ENCODE measurements at regions not wholly inside any gene's neighbourhood (a gene's known extent, or its start where the extent isn't known, plus 50 kb on each side); places are given as distances from the start of the nearest gene placed in this dataset.
"Not testable (repeated sequence)": the region's sequence is repeated elsewhere in the genome, so short reads cannot be mapped to it uniquely, and the experiment has no call there.

DNA sequence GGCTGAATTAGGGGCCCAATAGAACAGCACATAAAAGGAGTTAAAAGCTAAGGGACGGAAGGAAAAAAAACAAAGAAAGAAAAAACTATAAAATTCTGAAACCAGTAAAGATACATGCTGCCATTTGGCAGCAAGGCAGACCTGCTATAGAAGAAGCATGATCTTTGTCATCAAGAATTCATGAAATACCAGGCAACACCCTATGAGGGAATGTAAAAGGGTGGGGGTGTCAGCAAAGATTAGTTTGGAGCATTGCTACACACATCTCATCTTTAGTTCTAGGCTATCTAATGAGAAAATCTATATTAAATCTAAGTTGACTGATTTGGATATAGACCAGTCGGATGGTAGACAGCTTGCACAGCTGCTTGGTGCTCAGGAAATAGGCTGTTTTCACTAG is 66.4 kb upstream of the LRRC37A2 start:
- H3K36me3 ChIP-seq (replicated peaks in 1 of 2; ENCODE audit: control extremely low read depth in 1 of 2, control insufficient read depth in 1 of 2, extremely low read depth in 1 of 2, insufficient read depth in 2 of 2, low read length in 1 of 2); H4K20me1 ChIP-seq (ENCODE audit: control insufficient read depth, insufficient read depth, low read length, poor library complexity, severe bottlenecking); H3K27me3 Mint-ChIP-seq; H3K9me3 ChIP-seq (ENCODE audit: control extremely low read depth in 1 of 3, control insufficient read depth in 2 of 3, insufficient read depth in 1 of 3, low read length in 2 of 3); CTCF ChIA-PET; H3K4me1 ChIP-seq (ENCODE audit: control insufficient read depth in 2 of 2, insufficient read depth in 2 of 2, low read length in 2 of 2); DNase-seq; H3K4me3 ChIP-seq (ENCODE audit: control extremely low read depth in 1 of 5, extremely low read depth in 1 of 5, insufficient read depth in 1 of 5, low read depth in 2 of 5, low read length in 4 of 5); H3K4me3 Mint-ChIP-seq; H3K79me2 ChIP-seq (ENCODE audit: control insufficient read depth, insufficient read depth, low read length); H3K27ac ChIP-seq (ENCODE audit: low read length in 2 of 2); POLR2A ChIA-PET; ATAC-seq (ENCODE audit: low read depth); H3K4me1 Mint-ChIP-seq; intact Hi-C loops (cut with micrococcal nuclease); H3K9me3 Mint-ChIP-seq (ENCODE audit: insufficient read depth); H3K27me3 ChIP-seq (replicated peaks in 1 of 4; ENCODE audit: control extremely low read depth in 1 of 4, control insufficient read depth in 3 of 4, insufficient read depth in 4 of 4, low read length in 3 of 4); H3K9ac ChIP-seq (ENCODE audit: low read length); H3K27ac Mint-ChIP-seq; H3K4me2 ChIP-seq (replicated peaks; ENCODE audit: low read depth, low read length, poor library complexity, severe bottlenecking); H2AFZ ChIP-seq (ENCODE audit: insufficient read depth, low read depth, low read length, poor library complexity, severe bottlenecking): not testable (repeated sequence)
- WGBS (ENCODE audit: insufficient coverage), result no CpG with 5 or more reads among the region's 2 CpGs

DNA sequence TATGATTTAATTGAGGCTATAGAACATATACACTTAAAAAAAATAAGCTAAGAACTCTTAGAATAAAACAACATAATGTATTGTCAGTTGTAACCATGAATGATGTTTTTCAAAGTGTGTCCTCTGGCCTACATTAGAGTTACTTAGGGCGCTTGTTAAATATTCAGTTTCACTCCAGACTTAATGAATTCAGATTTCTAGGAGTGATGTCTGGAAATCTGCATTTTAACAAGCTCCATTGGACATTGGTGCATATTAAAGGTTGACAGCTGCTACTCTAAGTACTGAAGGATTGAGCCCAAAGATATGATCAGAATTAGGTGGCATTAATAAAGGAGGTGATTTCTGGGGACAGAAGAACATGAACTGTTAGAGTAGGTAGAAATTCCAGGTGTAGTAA is 66.9 kb upstream of the LRRC37A2 start:
- H3K9me3 Mint-ChIP-seq (ENCODE audit: insufficient read depth); intact Hi-C loops (cut with micrococcal nuclease); H3K36me3 ChIP-seq (replicated peaks in 1 of 2; ENCODE audit: control extremely low read depth in 1 of 2, control insufficient read depth in 1 of 2, extremely low read depth in 1 of 2, insufficient read depth in 2 of 2, low read length in 1 of 2); H3K27ac Mint-ChIP-seq; CTCF ChIA-PET; H3K79me2 ChIP-seq (ENCODE audit: control insufficient read depth, insufficient read depth, low read length); H4K20me1 ChIP-seq (ENCODE audit: control insufficient read depth, insufficient read depth, low read length, poor library complexity, severe bottlenecking); DNase-seq; POLR2A ChIA-PET; H3K4me2 ChIP-seq (replicated peaks; ENCODE audit: low read depth, low read length, poor library complexity, severe bottlenecking); H3K27ac ChIP-seq (ENCODE audit: low read length in 2 of 2); H3K4me3 Mint-ChIP-seq; H3K27me3 Mint-ChIP-seq; ATAC-seq (ENCODE audit: low read depth); H3K27me3 ChIP-seq (replicated peaks in 1 of 4; ENCODE audit: control extremely low read depth in 1 of 4, control insufficient read depth in 3 of 4, insufficient read depth in 4 of 4, low read length in 3 of 4); H2AFZ ChIP-seq (ENCODE audit: insufficient read depth, low read depth, low read length, poor library complexity, severe bottlenecking); H3K9me3 ChIP-seq (ENCODE audit: control extremely low read depth in 1 of 3, control insufficient read depth in 2 of 3, insufficient read depth in 1 of 3, low read length in 2 of 3); H3K4me1 ChIP-seq (ENCODE audit: control insufficient read depth in 2 of 2, insufficient read depth in 2 of 2, low read length in 2 of 2); H3K4me1 Mint-ChIP-seq; H3K9ac ChIP-seq (ENCODE audit: low read length); H3K4me3 ChIP-seq (ENCODE audit: control extremely low read depth in 1 of 5, extremely low read depth in 1 of 5, insufficient read depth in 1 of 5, low read depth in 2 of 5, low read length in 4 of 5): not testable (repeated sequence)
- no CpG with 5 or more reads among the region's 1 CpG for WGBS (ENCODE audit: insufficient coverage)

DNA sequence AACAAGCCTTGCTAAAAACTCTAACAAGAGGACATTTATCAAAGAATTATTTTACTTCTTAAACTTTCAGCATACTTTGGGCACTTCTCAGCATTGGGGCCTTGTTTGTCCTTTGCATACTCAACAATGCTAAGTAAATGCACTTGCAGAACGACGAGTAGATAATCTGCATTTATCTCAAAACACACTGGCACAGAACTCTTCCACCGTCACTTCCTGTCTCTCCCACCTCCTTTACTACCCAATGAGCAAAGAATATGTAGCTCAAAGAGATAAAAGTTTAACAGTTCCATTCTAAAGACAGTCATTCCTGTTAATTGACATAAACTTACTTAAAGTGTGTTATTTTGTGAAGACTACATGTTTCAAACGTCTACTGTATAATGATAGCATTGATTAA is 70.1 kb upstream of the LRRC37A2 start:
- H3K4me2 ChIP-seq (replicated peaks; ENCODE audit: low read depth, low read length, poor library complexity, severe bottlenecking); H3K9ac ChIP-seq (ENCODE audit: low read length); DNase-seq; H3K27me3 ChIP-seq (replicated peaks in 1 of 4; ENCODE audit: control extremely low read depth in 1 of 4, control insufficient read depth in 3 of 4, insufficient read depth in 4 of 4, low read length in 3 of 4); H3K4me1 Mint-ChIP-seq; H3K9me3 ChIP-seq (ENCODE audit: control extremely low read depth in 1 of 3, control insufficient read depth in 2 of 3, insufficient read depth in 1 of 3, low read length in 2 of 3); H3K36me3 ChIP-seq (replicated peaks in 1 of 2; ENCODE audit: control extremely low read depth in 1 of 2, control insufficient read depth in 1 of 2, extremely low read depth in 1 of 2, insufficient read depth in 2 of 2, low read length in 1 of 2); H3K27ac ChIP-seq (ENCODE audit: low read length in 2 of 2); H4K20me1 ChIP-seq (ENCODE audit: control insufficient read depth, insufficient read depth, low read length, poor library complexity, severe bottlenecking); H3K79me2 ChIP-seq (ENCODE audit: control insufficient read depth, insufficient read depth, low read length); intact Hi-C loops (cut with micrococcal nuclease); H3K4me3 ChIP-seq (ENCODE audit: control extremely low read depth in 1 of 5, extremely low read depth in 1 of 5, insufficient read depth in 1 of 5, low read depth in 2 of 5, low read length in 4 of 5); H3K4me1 ChIP-seq (ENCODE audit: control insufficient read depth in 2 of 2, insufficient read depth in 2 of 2, low read length in 2 of 2); POLR2A ChIA-PET; H3K27ac Mint-ChIP-seq; H2AFZ ChIP-seq (ENCODE audit: insufficient read depth, low read depth, low read length, poor library complexity, severe bottlenecking); CTCF ChIA-PET; H3K4me3 Mint-ChIP-seq; H3K9me3 Mint-ChIP-seq (ENCODE audit: insufficient read depth); H3K27me3 Mint-ChIP-seq; ATAC-seq (ENCODE audit: low read depth): not testable (repeated sequence)
- no CpG with 5 or more reads among the region's 4 CpGs for WGBS (ENCODE audit: insufficient coverage)

DNA sequence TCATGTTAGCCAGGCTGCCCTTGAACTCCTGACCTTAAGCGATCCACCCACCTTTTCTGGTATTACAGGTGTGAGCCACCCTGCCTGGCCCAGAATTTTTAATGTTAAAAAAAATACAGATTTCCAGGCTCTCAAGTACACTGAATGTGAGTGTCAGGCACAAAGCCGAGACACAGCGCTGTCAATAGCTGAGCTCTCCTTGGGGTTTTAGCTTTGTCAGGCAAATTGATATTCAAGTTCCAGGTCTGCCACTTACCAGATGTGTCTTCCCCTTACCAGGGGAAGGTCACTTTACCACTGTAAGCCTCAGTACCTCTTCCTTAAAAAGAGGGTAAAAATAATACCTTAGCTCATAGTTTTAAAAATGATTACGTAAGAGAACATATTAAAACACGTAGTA is 71.6 kb upstream of the LRRC37A2 start:
- H3K9ac ChIP-seq (ENCODE audit: low read length); H3K27me3 Mint-ChIP-seq; H3K27ac Mint-ChIP-seq; H3K9me3 ChIP-seq (ENCODE audit: control extremely low read depth in 1 of 3, control insufficient read depth in 2 of 3, insufficient read depth in 1 of 3, low read length in 2 of 3); POLR2A ChIA-PET; H3K4me1 Mint-ChIP-seq; H4K20me1 ChIP-seq (ENCODE audit: control insufficient read depth, insufficient read depth, low read length, poor library complexity, severe bottlenecking); DNase-seq; CTCF ChIA-PET; H3K27ac ChIP-seq (ENCODE audit: low read length in 2 of 2); H3K79me2 ChIP-seq (ENCODE audit: control insufficient read depth, insufficient read depth, low read length); H3K9me3 Mint-ChIP-seq (ENCODE audit: insufficient read depth); H3K36me3 ChIP-seq (replicated peaks in 1 of 2; ENCODE audit: control extremely low read depth in 1 of 2, control insufficient read depth in 1 of 2, extremely low read depth in 1 of 2, insufficient read depth in 2 of 2, low read length in 1 of 2); H2AFZ ChIP-seq (ENCODE audit: insufficient read depth, low read depth, low read length, poor library complexity, severe bottlenecking); H3K4me1 ChIP-seq (ENCODE audit: control insufficient read depth in 2 of 2, insufficient read depth in 2 of 2, low read length in 2 of 2); H3K4me2 ChIP-seq (replicated peaks; ENCODE audit: low read depth, low read length, poor library complexity, severe bottlenecking); ATAC-seq (ENCODE audit: low read depth); intact Hi-C loops (cut with micrococcal nuclease); H3K4me3 ChIP-seq (ENCODE audit: control extremely low read depth in 1 of 5, extremely low read depth in 1 of 5, insufficient read depth in 1 of 5, low read depth in 2 of 5, low read length in 4 of 5); H3K4me3 Mint-ChIP-seq; H3K27me3 ChIP-seq (replicated peaks in 1 of 4; ENCODE audit: control extremely low read depth in 1 of 4, control insufficient read depth in 3 of 4, insufficient read depth in 4 of 4, low read length in 3 of 4): not testable (repeated sequence)
- no CpG with 5 or more reads among the region's 5 CpGs for WGBS (ENCODE audit: insufficient coverage)

Data from B cell (primary cell).